Pancreas (tissue), 10 donors: ENCODE measurements at regions not wholly inside any gene's neighbourhood (a gene's known extent, or its start where the extent isn't known, plus 50 kb on each side); places are given as distances from the start of the nearest gene placed in this dataset.

Experiments used
- ATAC-seq, 4 donors: fragments of 200-7000 bp; cut with Tn5 transposase; one replicate each; pipeline versions ENCODE4 v1.8.0 to v1.9.1; 2020; ENCODE audit warnings: mild to moderate bottlenecking in 4 of 4, moderate library complexity in 4 of 4
- DNase-seq, 6 donors: peaks; one replicate each; pipeline ENCODE4 v3.0.0-alpha.2; 2020
- FAIRE-seq: peaks from 2 replicates; lab custom pipeline; 2012; peaks lifted over from hg19 to GRCh38; lab: Jason Lieb, UNC
- H3K27ac ChIP-seq, 4 donors: fragments of 200-600 bp; sonication (generic); 1 replicate in 3 of 4; 2 replicates in 1 of 4; pipeline versions ENCODE4 v1.5.0 to v1.8.0; 2020
- H3K27me3 ChIP-seq, 4 donors: fragments of 200-600 bp; one replicate each; pipeline ENCODE4 v1.8.0; 2021
- H3K36me3 ChIP-seq, 3 donors: fragments of 200-600 bp; sonication (generic) in 1 of 3; one replicate each; pipeline versions ENCODE4 v1.5.0 to v1.8.0; 2020 to 2021
- H3K4me1 ChIP-seq, 3 donors: fragments of 200-600 bp; one replicate each; pipeline ENCODE4 v1.8.0; 2021
- H3K4me3 ChIP-seq, 4 donors: fragments of 200-600 bp; sonication (generic) in 2 of 4; one replicate each; pipeline versions ENCODE4 v1.5.0 to v1.8.0; 2020 to 2021
- H3K9me3 ChIP-seq, 4 donors: fragments of 200-600 bp; one replicate each; pipeline ENCODE4 v1.8.0; 2021
- CTCF ChIP-seq, 4 donors: fragments of 200-600 bp; sonication (generic) in 3 of 4; IDR thresholded peaks; one replicate each; pipeline versions ENCODE4 v1.5.0 to v1.8.0; 2021; ENCODE audit warnings: antibody characterized with exemption in 4 of 4
- WGBS, 2 donors: extraction: QIAGEN DNeasy Blood & Tissue Kit; methylation state at CpG; one replicate each; pipeline ENCODE4 v1.1.7; 2013; 5-methylcytosine and 5-hydroxymethylcytosine counted together
- intact Hi-C, 3 donors: fragments of 100-400 bp; cut with DNase I; formaldehyde crosslinking; loops; one replicate each; pipeline versions ENCODE4 v1.11.1 to v1.14.2; 2022
- donor health status: healthy with polysubstance abuse.
- donor health status: DM: no; HTN: no; CAD: no; lungs with moderate emphysema.
- donor health status: DM: no; HTN: no; CAD: no.
- donor health status: control.
- donor health status: control.
- donor health status: Bipolar disorder and iron deficiency.
- donor health status: DM: yes; HTN: yes; CAD: no.
- donor health status: DM: no; HTN: no; CAD: no.
- donor health status: DM: no; HTN: no; CAD: no.
- donor health status: DM: yes; HTN: yes; CAD: no.

DNA sequence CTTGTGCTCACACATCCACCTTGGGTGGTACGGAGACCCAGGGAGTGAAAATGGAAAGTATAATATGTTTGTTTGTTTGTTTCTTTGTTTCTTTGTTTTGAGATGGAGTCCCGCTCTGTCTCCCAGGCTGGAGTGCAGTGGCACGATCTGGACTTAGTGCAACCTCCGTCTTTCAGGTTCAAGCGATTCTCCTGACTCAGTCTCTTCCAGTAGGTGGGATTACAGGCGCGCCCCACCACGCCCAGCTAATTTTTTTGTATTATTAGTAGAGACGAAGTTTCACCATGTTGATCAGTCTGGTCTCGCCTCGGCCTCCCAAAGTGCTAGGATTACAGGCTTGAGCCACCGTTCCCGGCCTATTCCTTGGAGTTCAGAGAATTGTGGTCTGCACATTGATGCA, 115.4 kb downstream of the TRIM27 start:
- H3K4me3 ChIP-seq: no peak overlapping the region
- H3K9me3 ChIP-seq: no peaks in the 10 kb centered on the region
- H3K36me3 ChIP-seq: no peaks in the 10 kb centered on the region
- H3K27me3 ChIP-seq: peaks cover 6 to 67% (median 41%) of the 10 kb centered on the region in 4 donors
- no peak overlapping the region for H3K27ac ChIP-seq
- WGBS, 2 donors: 10 to 21% methylated on average over 13 of the region's 13 CpGs
- intact Hi-C loops: no loop called here
- DNase-seq (no peak), ATAC-seq (no peak), FAIRE-seq (no peak)
- H3K4me1 ChIP-seq: no peaks in the 10 kb centered on the region
- no peak for TF ChIP-seq CTCF (IDR thresholded peaks at IDR 0.05)

DNA sequence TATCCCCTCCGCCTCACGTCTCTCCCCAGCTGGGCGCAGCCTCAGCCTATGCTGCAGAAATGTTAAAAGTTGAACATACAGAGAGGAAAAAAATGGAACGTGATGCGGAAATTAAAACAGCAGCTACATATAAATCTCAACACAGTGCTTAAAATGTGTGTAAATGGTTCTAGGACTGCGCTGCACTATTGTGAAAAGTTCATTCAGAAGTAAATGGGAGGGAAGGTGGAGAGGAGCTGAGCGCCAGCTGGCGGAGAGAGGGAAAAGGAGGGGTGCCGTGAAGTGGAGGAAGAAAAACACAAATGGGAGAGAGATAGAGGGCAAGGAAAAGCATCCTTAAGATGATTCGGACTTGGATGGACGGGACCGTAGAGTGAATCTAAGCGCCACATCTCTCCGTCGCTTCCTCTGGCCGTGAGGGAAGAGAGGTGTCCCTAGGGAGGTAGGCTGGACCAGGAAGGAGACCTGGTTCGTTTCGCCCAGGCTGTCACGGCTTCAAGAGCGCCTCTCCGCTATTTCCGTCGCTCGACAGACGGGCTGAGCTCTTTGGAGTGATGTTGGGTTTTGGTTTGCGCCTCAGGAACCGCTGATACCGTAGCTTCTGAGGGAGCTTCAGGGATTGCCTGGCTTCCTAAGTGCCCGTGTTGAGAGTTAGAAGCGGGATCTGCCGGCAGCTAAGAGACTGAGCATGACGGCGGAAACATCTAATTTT, 113.7 kb downstream of the TRIM27 start:
- 4 to 5% methylated on average over 30 to 33 of the region's 33 CpGs for WGBS, 2 donors
- no peak overlapping the region for H3K4me3 ChIP-seq
- intact Hi-C loops: no loop called here
- ATAC-seq (no peak), FAIRE-seq (no peak), DNase-seq (no peak)
- peaks cover 8 to 76% (median 41%) of the 10 kb centered on the region in 4 donors for H3K27me3 ChIP-seq
- H3K9me3 ChIP-seq: no peaks in the 10 kb centered on the region
- no peak overlapping the region for H3K27ac ChIP-seq
- H3K36me3 ChIP-seq: no peaks in the 10 kb centered on the region
- TF ChIP-seq CTCF (IDR thresholded peaks at IDR 0.05): no peak
- no peaks in the 10 kb centered on the region for H3K4me1 ChIP-seq

DNA sequence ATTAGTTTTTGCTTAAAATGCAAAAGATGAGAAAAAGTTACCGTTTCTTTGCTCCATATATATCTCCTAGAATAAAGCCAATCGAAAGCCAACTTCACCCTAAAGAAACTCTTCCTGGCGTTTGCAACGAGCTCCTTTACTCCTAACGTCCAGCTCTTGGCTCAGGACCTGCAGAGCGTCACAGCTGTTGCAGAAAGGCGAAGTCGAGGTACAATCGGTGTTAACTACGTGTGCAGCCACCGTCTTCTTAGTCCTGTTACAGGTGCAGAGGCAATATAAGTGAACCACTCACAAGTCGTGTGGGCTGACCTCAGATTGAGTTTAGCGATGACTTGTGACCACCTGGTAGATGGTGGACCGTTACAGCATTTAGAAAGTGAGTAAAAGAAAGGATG, 113.1 kb downstream of the TRIM27 start:
- TF ChIP-seq CTCF (IDR thresholded peaks at IDR 0.05): no peak
- Histone ChIP-seq H3K9me3 (no peaks in the 10 kb centered on the region), H3K4me1 (no peaks in the 10 kb centered on the region), H3K27ac (no peak overlapping the region), H3K27me3 (peaks cover 8 to 75% (median 39%) of the 10 kb centered on the region in 4 donors), H3K4me3 (no peak overlapping the region), H3K36me3 (no peaks in the 10 kb centered on the region)
- ATAC-seq: no peak
- intact Hi-C loops: no loop called here
- DNase-seq: no peak
- no peak for FAIRE-seq
- WGBS, 2 donors: 3 to 5% methylated on average over 14 of the region's 14 CpGs

DNA sequence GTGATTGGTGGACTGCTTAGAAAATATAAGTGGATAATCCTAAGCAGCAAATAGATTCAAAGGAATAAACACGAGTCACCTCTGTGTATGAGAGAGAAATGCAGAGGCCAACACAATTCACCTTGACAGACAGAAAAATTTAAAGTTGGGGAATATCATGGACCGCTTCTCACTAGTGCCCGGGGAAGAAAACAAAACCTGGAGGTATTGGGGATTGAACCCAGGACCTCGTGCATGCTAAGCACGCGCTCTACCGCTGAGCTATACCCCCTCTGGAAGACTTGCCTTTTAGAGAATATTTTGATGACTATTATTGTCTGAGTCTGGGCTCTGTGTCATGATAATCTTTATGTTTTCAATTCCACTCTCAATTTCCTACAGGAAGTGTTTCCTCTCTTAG, 111.9 kb downstream of the TRIM27 start:
- no peaks in the 10 kb centered on the region for H3K4me1 ChIP-seq
- no peak for DNase-seq
- peaks cover 8 to 77% (median 37%) of the 10 kb centered on the region in 4 donors for H3K27me3 ChIP-seq
- H3K36me3 ChIP-seq: no peaks in the 10 kb centered on the region
- FAIRE-seq: no peak
- no peak for ATAC-seq
- H3K4me3 ChIP-seq: no peak overlapping the region
- H3K9me3 ChIP-seq: no peaks in the 10 kb centered on the region
- intact Hi-C loops: no loop called here
- TF ChIP-seq CTCF (IDR thresholded peaks at IDR 0.05): no peak
- 3 to 4% methylated on average over 7 of the region's 7 CpGs for WGBS, 2 donors
- H3K27ac ChIP-seq: no peak overlapping the region

DNA sequence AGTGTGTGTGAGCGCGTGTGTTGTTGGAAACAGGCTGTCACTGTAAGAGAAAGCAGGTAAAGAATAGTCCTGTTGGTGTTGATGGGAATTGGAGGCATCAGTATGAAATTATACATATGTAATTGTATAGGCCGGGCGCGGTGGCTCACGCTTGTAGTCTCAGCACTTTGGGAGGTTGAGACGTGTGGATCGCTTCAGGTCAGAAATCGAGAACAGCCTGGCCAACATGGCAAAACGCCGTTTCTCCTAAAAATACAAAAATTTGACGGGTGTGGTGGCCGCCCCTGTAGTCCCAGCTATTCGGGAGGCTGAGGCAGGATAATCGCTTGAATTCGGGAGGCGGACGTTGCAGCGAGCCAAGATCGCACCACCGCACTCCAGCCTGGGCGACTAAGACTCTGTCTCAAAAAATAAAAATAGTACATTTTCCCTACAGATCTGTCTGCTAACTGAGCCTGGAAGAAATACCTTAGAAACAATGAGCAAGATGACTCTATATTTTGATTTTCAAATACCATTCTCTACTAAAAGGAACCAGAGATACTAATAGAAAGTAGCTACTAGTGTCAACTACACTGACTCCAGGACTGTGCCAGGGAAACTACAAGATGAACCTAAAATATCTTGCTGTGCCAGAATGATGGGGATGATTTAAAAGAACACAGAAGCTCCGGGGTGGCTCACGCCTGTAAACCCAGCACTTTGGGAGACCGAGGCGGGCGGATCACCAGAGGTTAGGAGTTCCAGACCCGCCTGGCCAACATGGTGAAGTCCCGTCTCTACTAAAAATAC, 110.8 kb downstream of the TRIM27 start:
- no peaks in the 10 kb centered on the region for H3K9me3 ChIP-seq
- TF ChIP-seq CTCF (IDR thresholded peaks at IDR 0.05): no peak
- H3K36me3 ChIP-seq: no peaks in the 10 kb centered on the region
- DNase-seq: no peak
- intact Hi-C loops: no loop called here
- no peak for FAIRE-seq
- ATAC-seq: no peak
- peaks cover 8 to 81% (median 36%) of the 10 kb centered on the region in 4 donors for H3K27me3 ChIP-seq
- WGBS, 2 donors: 9% methylated on average over 29 of the region's 29 CpGs
- H3K4me3 ChIP-seq: no peak overlapping the region
- no peaks in the 10 kb centered on the region for H3K4me1 ChIP-seq
- H3K27ac ChIP-seq: no peak overlapping the region
